ENCODE measurements at regions not wholly inside any gene's neighbourhood (a gene's known extent, or its start where the extent isn't known, plus 50 kb on each side); places are given as distances from the start of the nearest gene placed in this dataset.

- no peak for TF ChIP-seq RAD21 (IDR thresholded peaks at IDR 0.05; ENCODE audit: low read depth)
- no peak for TF ChIP-seq TCF12 (IDR thresholded peaks at IDR 0.05; ENCODE audit: low read depth)
- peak; percentile 91 for TF ChIP-seq REST (IDR thresholded peaks at IDR 0.05; ENCODE audit: low read depth)
Measured at GRCh38 chr1:50268049-50268448, 155.2 kb downstream of the DMRTA2 start.

GRCh38 chr1:50266509-50266908, 156.7 kb downstream of the DMRTA2 start:
- TF ChIP-seq TCF12 (IDR thresholded peaks at IDR 0.05; ENCODE audit: low read depth) (no peak), EP300 (IDR thresholded peaks at IDR 0.05; ENCODE audit: borderline replicate concordance) (no peak), RAD21 (IDR thresholded peaks at IDR 0.05; ENCODE audit: low read depth) (no peak), YY1 (IDR thresholded peaks at IDR 0.05; ENCODE audit: low read depth) (no peak), ZBTB7A (IDR thresholded peaks at IDR 0.05; ENCODE audit: low read depth) (no peak), MAX (IDR thresholded peaks at IDR 0.05) (no peak), CEBPB (IDR thresholded peaks at IDR 0.05) (no peak), NFIC (IDR thresholded peaks at IDR 0.05) (no peak), REST (IDR thresholded peaks at IDR 0.05; ENCODE audit: low read depth) (no peak), USF1 (IDR thresholded peaks at IDR 0.05) (no peak), TAF1 (IDR thresholded peaks at IDR 0.05; ENCODE audit: low read depth) (no peak), CREB1 (IDR thresholded peaks at IDR 0.05; ENCODE audit: low read depth) (no peak), TEAD4 (IDR thresholded peaks at IDR 0.05) (no peak), FOXM1 (IDR thresholded peaks at IDR 0.05; ENCODE audit: borderline replicate concordance, low read depth) (no peak), EGR1 (IDR thresholded peaks at IDR 0.05) (no peak)

- TF ChIP-seq CREB1 (IDR thresholded peaks at IDR 0.05; ENCODE audit: low read depth) (no peak), REST (IDR thresholded peaks at IDR 0.05; ENCODE audit: low read depth) (no peak), EP300 (IDR thresholded peaks at IDR 0.05; ENCODE audit: borderline replicate concordance) (no peak), RAD21 (IDR thresholded peaks at IDR 0.05; ENCODE audit: low read depth) (no peak), NFIC (IDR thresholded peaks at IDR 0.05) (no peak), MAX (IDR thresholded peaks at IDR 0.05) (no peak), EGR1 (IDR thresholded peaks at IDR 0.05) (no peak), TAF1 (IDR thresholded peaks at IDR 0.05; ENCODE audit: low read depth) (no peak), FOXM1 (IDR thresholded peaks at IDR 0.05; ENCODE audit: borderline replicate concordance, low read depth) (no peak), CEBPB (IDR thresholded peaks at IDR 0.05) (no peak), TEAD4 (IDR thresholded peaks at IDR 0.05) (no peak)
Measured at GRCh38 chr1:50265790-50266314, 157.1 kb downstream of the ELAVL4 start.

GRCh38 chr1:50264590-50264989, 155.9 kb downstream of the ELAVL4 start:
- TF ChIP-seq EGR1 (IDR thresholded peaks at IDR 0.05) (no peak), EP300 (IDR thresholded peaks at IDR 0.05; ENCODE audit: borderline replicate concordance) (no peak), YY1 (IDR thresholded peaks at IDR 0.05; ENCODE audit: low read depth) (no peak), CREB1 (IDR thresholded peaks at IDR 0.05; ENCODE audit: low read depth) (no peak), TAF1 (IDR thresholded peaks at IDR 0.05; ENCODE audit: low read depth) (no peak), ZBTB7A (IDR thresholded peaks at IDR 0.05; ENCODE audit: low read depth) (no peak), MAX (IDR thresholded peaks at IDR 0.05) (no peak), RAD21 (IDR thresholded peaks at IDR 0.05; ENCODE audit: low read depth) (no peak), TCF12 (IDR thresholded peaks at IDR 0.05; ENCODE audit: low read depth) (no peak)

- no peak for TF ChIP-seq TCF12 (IDR thresholded peaks at IDR 0.05; ENCODE audit: low read depth)
- no peak for TF ChIP-seq CREB1 (IDR thresholded peaks at IDR 0.05; ENCODE audit: low read depth)
- TF ChIP-seq TAF1 (IDR thresholded peaks at IDR 0.05; ENCODE audit: low read depth) = no peak
- no peak for TF ChIP-seq USF1 (IDR thresholded peaks at IDR 0.05)
- TF ChIP-seq FOXM1 (IDR thresholded peaks at IDR 0.05; ENCODE audit: borderline replicate concordance, low read depth) = no peak
- no peak for TF ChIP-seq REST (IDR thresholded peaks at IDR 0.05; ENCODE audit: low read depth)
- TF ChIP-seq EP300 (IDR thresholded peaks at IDR 0.05; ENCODE audit: borderline replicate concordance) = no peak
- no peak for TF ChIP-seq YY1 (IDR thresholded peaks at IDR 0.05; ENCODE audit: low read depth)
- TF ChIP-seq MAX (IDR thresholded peaks at IDR 0.05) = no peak
- TF ChIP-seq EGR1 (IDR thresholded peaks at IDR 0.05) = no peak
Measured at GRCh38 chr1:50262436-50262835, 153.7 kb downstream of the ELAVL4 start.
